HepG2 (cell line): ENCODE measurements at regions not wholly inside any gene's neighbourhood (a gene's known extent, or its start where the extent isn't known, plus 50 kb on each side); places are given as distances from the start of the nearest gene placed in this dataset.

ENCODE experiments used
- ATAC-seq: fragments of 200-7000 bp; cut with Tn5 transposase; 3 replicates; pipeline ENCODE4 v1.9.1; 2020; ENCODE audit warnings: mild to moderate bottlenecking, moderate library complexity
- BruUV-seq: library from RNA; stranded (reverse); fragments of 400-500 nt; replicated peaks from 2 replicates; lab custom pipeline; 2021; lab: Mats Ljungman, UMichigan
- CTCF ChIA-PET: fragments of 300-600 bp; formaldehyde crosslinking; extraction: SDS; loops from one replicate; lab custom pipeline; 2021; ENCODE audit warnings: low total read pairs, inconsistent platforms, low intra/inter-chr PET ratio; lab: Yijun Ruan, JAX
- POLR2A ChIA-PET: fragments of 350-600 bp; sonication (Branson Sonifier 250); formaldehyde crosslinking; loops from one replicate; lab custom pipeline; 2020; ENCODE audit warnings: antibody characterized with exemption, inconsistent platforms; lab: Yijun Ruan, JAX
- DNase-seq: peaks from one replicate; pipeline ENCODE4 v3.0.0-alpha.2; 2015; ENCODE audit warnings: low spot score
- FAIRE-seq: peaks from 3 replicates; lab custom pipeline; 2011; peaks lifted over from hg19 to GRCh38; lab: Jason Lieb, UNC
- H2AFZ ChIP-seq: one replicate; pipeline ENCODE4 v1.6.1; 2011; ENCODE audit warnings: low read length, inconsistent platforms
- H3K27ac ChIP-seq: fragments of 300-600 bp; 3 replicates; pipeline ENCODE4 v1.8.0; 2011; ENCODE audit warnings: mixed run types, mild to moderate bottlenecking, mixed read lengths, low read length, inconsistent platforms; ENCODE audit not compliant: insufficient read depth; ENCODE audit errors: extremely low read length
- H3K27me3 ChIP-seq, 2 experiments: fragments of 200-600 bp in 1 of 2; 2 replicates in 1 of 2; 3 replicates in 1 of 2; pipeline versions ENCODE4 v1.6.0 to v1.8.0; 2011; ENCODE audit warnings: low read length in 2 of 2, mild to moderate bottlenecking in 2 of 2, moderate library complexity in 2 of 2, inconsistent platforms in 1 of 2; ENCODE audit not compliant: insufficient read depth in 2 of 2, control insufficient read depth in 1 of 2
- H3K36me3 ChIP-seq, 2 experiments: fragments of 200-600 bp in 1 of 2; replicated peaks in 1 of 2; 2 replicates in 1 of 2; 3 replicates in 1 of 2; pipeline versions ENCODE4 v1.5.1 to v1.8.0; 2011; ENCODE audit warnings: low read length in 2 of 2, inconsistent platforms in 1 of 2; ENCODE audit not compliant: insufficient read depth in 2 of 2, control insufficient read depth in 1 of 2
- H3K4me1 ChIP-seq: 2 replicates; pipeline ENCODE4 v1.5.1; 2012; ENCODE audit warnings: low read length, inconsistent platforms; ENCODE audit not compliant: insufficient read depth
- H3K4me2 ChIP-seq: 2 replicates; pipeline ENCODE4 v1.6.0; 2011; ENCODE audit warnings: low read depth, low read length, inconsistent platforms
- H3K4me3 ChIP-seq, 3 experiments: fragments of 200-600 bp in 1 of 3; sonication (generic), shearing (Covaris generic) in 1 of 3; replicated peaks in 1 of 3; 2 replicates each; pipeline ENCODE4 v1.5.1; 2011 to 2016; ENCODE audit warnings: low read length in 3 of 3, inconsistent platforms in 2 of 3, low read depth in 2 of 3, mild to moderate bottlenecking in 2 of 3, control low read depth in 1 of 3, mixed read lengths in 1 of 3; ENCODE audit not compliant: insufficient read depth in 1 of 3
- H3K79me2 ChIP-seq: one replicate; pipeline ENCODE4 v1.6.1; 2011; ENCODE audit warnings: low read length, inconsistent platforms; ENCODE audit not compliant: insufficient read depth
- H3K9ac ChIP-seq: 2 replicates; pipeline ENCODE4 v1.6.0; 2011; ENCODE audit warnings: mild to moderate bottlenecking, low read depth, low read length, inconsistent platforms; ENCODE audit not compliant: insufficient read depth
- H3K9me3 ChIP-seq: 2 replicates; pipeline ENCODE4 v1.5.1; 2012; ENCODE audit warnings: mild to moderate bottlenecking, low read length
- H4K20me1 ChIP-seq: 2 replicates; pipeline ENCODE4 v1.6.0; 2011; ENCODE audit warnings: inconsistent platforms, mild to moderate bottlenecking, low read length, moderate library complexity; ENCODE audit not compliant: insufficient read depth
- ATF7 ChIP-seq, 2 experiments: fragments of 450-650 bp in 1 of 2; sonication (generic) in 1 of 2; formaldehyde crosslinking in 1 of 2; IDR thresholded peaks; 2 replicates each; pipeline versions ENCODE4 v1.4.0 to v1.6.1; 2016 to 2020; ENCODE audit warnings: antibody characterized with exemption in 1 of 2, mild to moderate bottlenecking in 1 of 2, missing genetic modification reagents in 1 of 2
- CEBPB ChIP-seq: IDR thresholded peaks from 2 replicates; pipeline ENCODE4 v1.6.1; 2011; ENCODE audit warnings: low read depth, low read length, improper control_type of control experiment, borderline replicate concordance
- CREB1 ChIP-seq, 2 experiments: fragments of 450-650 bp in 1 of 2; IDR thresholded peaks; 2 replicates each; pipeline ENCODE4 v1.6.1; 2016 to 2017; ENCODE audit warnings: control low read depth in 1 of 2, mild to moderate bottlenecking in 1 of 2, missing compliant biosample characterization in 1 of 2, missing genetic modification characterization in 1 of 2
- E2F1 ChIP-seq: sonication (generic); formaldehyde crosslinking; IDR thresholded peaks from 2 replicates; pipeline ENCODE4 v1.5.0; 2020; ENCODE audit warnings: missing genetic modification reagents
- SKIL ChIP-seq: sonication (generic); formaldehyde crosslinking; IDR thresholded peaks from 2 replicates; pipeline ENCODE4 v1.8.0; 2022; ENCODE audit warnings: missing genetic modification reagents, mild to moderate bottlenecking, moderate library complexity, borderline replicate concordance
- YEATS2 ChIP-seq: sonication (generic); formaldehyde crosslinking; IDR thresholded peaks from 2 replicates; pipeline ENCODE4 v1.4.0; 2020; ENCODE audit warnings: missing genetic modification reagents, borderline replicate concordance
- ZNF609 ChIP-seq: sonication (generic); formaldehyde crosslinking; IDR thresholded peaks from 2 replicates; pipeline ENCODE4 v1.4.0; 2020; ENCODE audit warnings: mild to moderate bottlenecking, missing genetic modification reagents, borderline replicate concordance
- ZNF687 ChIP-seq: sonication (generic); formaldehyde crosslinking; IDR thresholded peaks from 2 replicates; pipeline ENCODE4 v1.5.1; 2020; ENCODE audit warnings: mild to moderate bottlenecking, missing genetic modification reagents, moderate library complexity
- WGBS: methylation state at CpG from one replicate; pipeline ENCODE4 v1.1.6; 2017; ENCODE audit warnings: low lambda C conversion rate; 5-methylcytosine and 5-hydroxymethylcytosine counted together
- in situ Hi-C: cut with HindIII; loops from 2 replicates; pipeline ENCODE4 v1.10.0; 2017; ENCODE audit warnings: low pct_unique_long_range_greater_than_20kb; ENCODE audit not compliant: extremely low pct_ligation_motif_present
- intact Hi-C: fragments of 100-400 bp; cut with micrococcal nuclease; formaldehyde crosslinking; loops from one replicate; pipeline ENCODE4 v1.10.0; 2022; ENCODE audit not compliant: unreplicated experiment

- TF ChIP-seq ZNF687 (CRISPR knock-in tag), result no peak
Measured at GRCh38 chr16:35532576-35532975, 2073.2 kb downstream of the TP53TG3F start (continued).

GRCh38 chr16:35533683-35534082 is 2074.3 kb downstream of the TP53TG3F start:
- Histone ChIP-seq H3K4me1 (no peaks in the 10 kb centered on the region), H3K9ac (no peak overlapping the region), H3K4me2 (no peak overlapping the region), H3K36me3 (no peaks in the 10 kb centered on the region), H3K79me2 (no peaks in the 10 kb centered on the region), H2AFZ (no peak overlapping the region), H3K27ac (no peak overlapping the region), H3K9me3 (peaks cover 59% of the 10 kb centered on the region), H3K27me3 (no peaks in the 10 kb centered on the region), H3K4me3 (no peak overlapping the region), H4K20me1 (no peaks in the 10 kb centered on the region)
- no TSS peak for BruUV-seq
- 21% methylated on average over 2 of the region's 2 CpGs for WGBS
- in situ Hi-C loops (no loop called here), intact Hi-C loops (no loop called here)
- ATAC-seq, result no peak
- ChIA-PET CTCF (no interaction called here), POLR2A (no interaction called here)
- DNase-seq, result no peak
- FAIRE-seq, result no peak
- TF ChIP-seq CREB1 (IDR thresholded peaks at IDR 0.05) (peak; percentile 99), CREB1 (CRISPR knock-in tag; IDR thresholded peaks at IDR 0.05) (no peak), ZNF609 (CRISPR knock-in tag) (no peak), YEATS2 (no peak), ATF7 (IDR thresholded peaks at IDR 0.05) (peak; percentile 100), ATF7 (CRISPR knock-in tag; IDR thresholded peaks at IDR 0.05) (no peak), E2F1 (CRISPR knock-in tag) (no peak), CEBPB (peak; percentile 88), SKIL (CRISPR knock-in tag) (no peak)
